Stimulated activated CD4-positive, alpha-beta T cell treated with anti-CD3 and anti-CD28 coated beads, Interleukin-1b, Interleukin-23, amount 100 ng/mL, for 4 hours (primary cell): ENCODE measurements at regions not wholly inside any gene's neighbourhood (a gene's known extent, or its start where the extent isn't known, plus 50 kb on each side); places are given as distances from the start of the nearest gene placed in this dataset.

Source experiments
- DNase-seq, 2 donors: peaks; one replicate each; pipeline ENCODE4 v3.0.0-alpha.2; 2020; ENCODE audit warnings: low read depth in 2 of 2

DNA sequence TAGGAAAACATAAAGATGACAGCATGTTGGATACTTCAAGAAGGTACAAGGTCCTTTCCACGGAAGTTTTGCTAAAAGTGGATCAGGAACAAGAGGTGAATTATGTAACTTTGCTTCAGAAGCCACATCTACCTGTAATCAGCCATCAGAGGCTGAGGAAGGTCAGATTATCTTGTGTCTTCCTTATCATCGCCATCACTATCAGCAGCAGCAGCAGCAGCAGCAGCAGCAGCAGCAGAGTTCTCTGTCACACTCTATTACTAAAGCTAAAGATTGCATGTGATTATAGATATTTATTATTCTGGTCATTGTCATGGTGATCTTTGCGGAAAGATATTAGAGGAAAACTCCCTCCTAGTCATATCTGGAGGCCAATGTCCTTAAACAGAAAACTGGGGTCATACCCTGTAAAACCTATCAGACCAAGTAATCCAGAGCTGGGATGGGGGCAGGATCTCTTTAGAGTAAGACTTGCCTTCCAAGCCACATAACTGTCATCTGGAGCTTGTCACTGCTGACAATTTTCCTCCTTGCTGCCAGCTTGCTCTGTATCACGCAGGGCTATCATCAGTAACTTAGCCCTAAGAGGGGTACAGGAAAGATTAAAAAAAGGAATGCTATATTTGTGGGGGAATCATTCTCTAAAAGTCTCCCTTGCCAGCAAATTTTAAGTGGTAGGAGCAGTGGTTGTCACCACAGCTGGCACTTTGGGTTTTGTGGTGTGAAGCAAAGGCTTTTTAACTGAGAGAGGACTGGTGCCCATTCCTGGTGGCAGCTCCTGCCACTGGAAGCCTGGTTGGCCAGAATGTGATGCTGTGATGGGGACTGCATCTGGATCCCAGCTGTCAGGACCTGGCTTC, 130.9 kb upstream of the RASGRP1 start:
- DNase-seq, result no peak

DNA sequence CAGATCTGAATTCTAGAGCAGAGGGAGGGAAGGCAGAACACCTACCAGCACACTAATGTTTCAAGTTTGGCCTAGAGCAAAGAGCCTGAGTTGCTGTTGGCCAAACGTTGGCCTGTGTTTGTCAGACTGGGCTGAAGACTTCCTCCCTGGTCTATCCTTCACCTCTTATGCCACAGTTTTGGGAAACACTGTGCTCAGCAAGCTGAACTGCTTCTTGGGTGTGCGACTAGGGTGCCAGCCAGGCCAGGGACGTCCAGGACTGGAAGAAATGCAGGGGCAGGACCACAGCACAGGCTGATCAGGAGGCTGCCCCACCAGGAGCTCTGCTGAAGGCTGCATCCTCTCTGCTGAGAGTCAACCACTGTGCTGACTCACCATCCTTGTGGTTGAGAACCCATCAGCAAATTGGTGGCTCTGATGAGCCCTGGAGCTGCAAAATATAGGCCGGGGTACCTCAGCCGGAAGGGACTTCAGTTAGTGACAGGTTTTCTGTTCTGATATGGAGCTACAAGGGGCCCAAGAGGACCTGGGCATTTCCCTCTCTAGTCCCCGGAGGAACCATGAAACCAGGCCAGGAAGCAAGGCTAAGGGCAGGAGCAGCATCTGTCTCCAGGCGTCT, 131.6 kb upstream of the RASGRP1 start:
- DNase-seq, result peak; percentile 32 to 50

- DNase-seq, result no peak
These were observed 132.3 kb upstream of the RASGRP1 start for GRCh38 chr15:38696790-38697495.

DNA sequence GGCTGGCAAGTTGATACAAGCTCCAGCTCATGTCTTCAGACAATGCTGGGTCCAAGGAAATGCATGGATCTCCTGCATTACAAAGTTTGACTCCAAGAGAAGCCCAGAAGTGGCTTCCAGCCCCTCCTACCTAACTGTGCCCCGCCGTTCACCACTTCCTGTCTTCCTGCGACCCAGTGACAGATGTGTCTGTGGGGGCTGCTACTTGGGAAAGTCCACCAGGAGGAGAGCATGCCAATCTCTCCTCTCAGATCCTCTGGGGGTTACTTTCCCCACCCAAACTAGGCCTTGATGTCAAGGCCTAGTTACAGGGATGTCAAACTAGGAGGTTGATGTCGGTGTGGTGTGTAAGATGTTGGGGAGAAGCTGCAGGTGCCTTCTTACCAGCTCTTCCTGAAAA, 133.6 kb upstream of the RASGRP1 start:
- DNase-seq, result no peak

DNA sequence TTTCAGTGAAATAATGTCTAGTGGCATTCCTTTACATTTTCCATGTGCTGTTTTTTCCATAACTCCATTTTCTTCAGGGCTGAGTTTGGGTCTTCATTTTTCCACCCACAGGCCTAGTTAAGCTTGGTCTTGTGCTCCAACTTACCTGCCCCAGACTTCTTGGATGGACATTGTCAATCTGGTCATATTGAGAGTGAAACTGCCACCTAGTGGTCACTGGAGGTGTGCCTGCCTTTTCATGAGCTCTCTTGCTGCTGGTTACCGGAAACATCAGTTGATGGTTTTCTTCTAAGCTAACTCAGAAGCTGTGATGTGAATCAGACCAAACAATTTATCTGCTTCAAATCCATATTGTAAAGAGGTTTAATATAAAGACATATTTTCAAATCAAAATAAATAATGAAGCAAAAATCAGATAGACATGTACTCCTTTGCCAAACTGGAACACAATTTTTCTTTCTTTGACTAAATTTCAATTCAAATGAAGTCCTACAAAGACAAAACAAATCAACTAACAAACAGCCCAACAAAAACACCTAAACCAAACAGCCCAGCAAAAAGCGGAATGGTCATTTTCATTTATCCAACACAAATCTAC, 135.1 kb upstream of the RASGRP1 start:
- DNase-seq, result peak; percentile 31 to 68

- no peak for DNase-seq
These were observed 136.5 kb upstream of the RASGRP1 start for GRCh38 chr15:38701149-38701548.

- DNase-seq, result no peak
These were observed 137.7 kb upstream of the RASGRP1 start for GRCh38 chr15:38702178-38702912.

DNA sequence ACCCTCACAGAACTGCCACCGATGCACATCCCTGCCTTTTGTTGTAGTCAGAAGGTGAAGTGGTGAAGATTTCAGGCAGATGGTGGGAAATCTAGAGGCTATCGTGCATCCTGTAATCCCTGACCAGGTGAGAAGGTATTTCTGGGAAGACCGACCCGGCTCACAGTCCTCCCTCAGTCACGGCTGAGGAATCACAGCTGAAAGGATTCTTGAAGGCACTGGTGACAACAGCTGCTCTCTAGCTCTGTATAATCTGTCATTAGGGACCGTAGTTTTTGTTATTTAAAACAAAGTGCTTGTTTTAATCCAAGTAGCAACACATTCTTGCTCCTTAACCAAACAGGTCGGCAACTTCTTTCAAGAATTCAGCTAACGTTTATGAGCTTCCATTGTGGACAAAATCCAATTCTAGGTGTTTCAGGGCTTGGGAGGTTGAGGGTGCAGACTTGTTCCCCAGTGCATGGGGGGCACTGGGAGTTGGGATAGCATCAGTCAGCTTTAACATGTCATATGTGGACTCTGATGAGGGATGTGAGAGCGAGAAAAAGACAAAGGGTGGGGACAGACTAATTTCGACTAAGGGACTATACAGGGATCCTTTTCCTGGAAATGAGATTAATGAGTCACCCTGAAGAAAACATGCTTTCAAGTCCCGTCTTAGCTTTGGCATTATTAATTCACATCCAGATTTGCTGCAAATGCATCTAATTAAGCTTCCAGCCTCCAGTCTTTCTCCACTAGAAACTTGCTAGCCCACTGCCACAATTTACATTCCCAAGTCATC, 141.0 kb upstream of the RASGRP1 start:
- no peak for DNase-seq

DNA sequence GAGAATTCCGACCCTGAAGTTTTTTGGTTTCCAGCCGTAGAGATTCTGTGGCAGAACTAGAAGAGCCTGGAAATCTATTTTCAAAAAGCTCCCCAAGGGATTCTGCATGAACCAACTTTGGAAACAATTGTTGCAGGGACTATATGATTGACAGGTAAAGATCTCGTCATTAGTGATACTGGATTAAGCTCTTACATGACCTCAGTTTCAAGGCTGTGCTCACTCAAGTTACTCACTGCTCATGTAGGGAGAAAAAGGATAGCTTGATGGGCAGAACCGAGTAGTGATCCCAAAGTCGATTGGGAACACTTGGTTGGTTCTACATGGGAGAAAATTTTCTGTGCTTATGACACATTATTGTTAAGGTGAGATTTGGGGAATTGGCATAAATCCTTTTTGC, 142.3 kb upstream of the RASGRP1 start:
- DNase-seq, result no peak

DNA sequence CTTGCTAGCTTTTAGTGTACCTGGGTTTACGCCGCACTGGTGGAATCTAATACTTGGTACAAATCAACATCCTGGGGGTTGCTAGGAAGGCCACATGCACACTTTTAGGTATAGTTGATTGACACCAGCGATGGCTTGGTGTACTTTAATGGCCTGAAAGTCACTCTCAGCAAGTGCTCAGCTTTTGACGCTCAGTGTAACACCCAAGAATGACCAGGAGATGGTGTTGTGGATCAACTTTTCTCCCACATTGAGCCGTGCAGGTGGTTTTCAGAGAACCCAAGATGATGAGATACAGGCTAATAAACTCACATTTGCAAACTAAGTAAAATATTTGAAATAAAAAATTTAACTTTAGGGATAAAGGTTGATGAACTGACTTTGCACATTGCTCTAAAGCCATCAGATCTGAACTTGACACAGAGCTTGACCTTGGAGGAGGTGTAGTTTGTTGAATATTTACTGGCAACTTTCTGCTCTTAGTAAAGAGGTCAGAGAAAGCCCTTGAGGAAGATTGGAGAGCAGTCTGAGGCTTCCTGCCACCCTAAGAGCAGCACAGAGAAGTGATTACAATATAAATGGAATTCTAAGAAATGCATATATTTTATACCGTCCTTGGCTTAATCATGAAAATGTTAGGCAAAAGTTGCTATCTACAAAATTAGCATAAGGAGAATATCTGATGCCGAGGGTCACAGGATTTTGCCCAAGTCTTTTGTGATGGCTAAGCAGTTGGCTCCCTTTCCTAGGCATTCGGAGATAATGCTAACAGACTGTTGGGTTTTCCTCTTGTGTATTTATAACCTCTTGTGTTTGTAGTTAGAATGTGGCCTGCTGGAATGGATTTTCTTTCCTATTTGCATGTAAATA, 143.4 kb upstream of the RASGRP1 start:
- DNase-seq, result no peak

GRCh38 chr15:38708672-38709180, 144.1 kb upstream of the RASGRP1 start:
- no peak for DNase-seq

DNA sequence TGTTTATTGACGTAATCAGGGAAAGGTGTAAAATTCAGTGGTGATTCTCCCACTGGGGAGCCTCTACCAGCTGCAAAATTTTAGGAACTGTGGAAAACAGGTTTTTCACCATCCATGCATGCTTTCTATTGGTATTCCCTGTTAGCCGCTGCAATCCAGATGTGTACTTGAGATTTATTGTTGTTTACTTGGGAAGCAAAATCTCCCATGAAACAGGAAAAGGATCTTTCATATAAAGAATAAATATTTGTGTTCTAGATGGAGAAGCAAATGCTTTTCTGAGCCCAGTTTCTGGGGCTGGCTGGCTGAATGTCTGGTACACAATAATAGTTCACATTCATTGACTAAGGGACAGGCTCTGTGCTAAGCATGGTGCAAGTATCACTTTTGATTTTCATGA, 144.6 kb upstream of the RASGRP1 start:
- no peak for DNase-seq

- no peak for DNase-seq
These were observed 149.9 kb upstream of the RASGRP1 start for GRCh38 chr15:38714309-38715072.

DNA sequence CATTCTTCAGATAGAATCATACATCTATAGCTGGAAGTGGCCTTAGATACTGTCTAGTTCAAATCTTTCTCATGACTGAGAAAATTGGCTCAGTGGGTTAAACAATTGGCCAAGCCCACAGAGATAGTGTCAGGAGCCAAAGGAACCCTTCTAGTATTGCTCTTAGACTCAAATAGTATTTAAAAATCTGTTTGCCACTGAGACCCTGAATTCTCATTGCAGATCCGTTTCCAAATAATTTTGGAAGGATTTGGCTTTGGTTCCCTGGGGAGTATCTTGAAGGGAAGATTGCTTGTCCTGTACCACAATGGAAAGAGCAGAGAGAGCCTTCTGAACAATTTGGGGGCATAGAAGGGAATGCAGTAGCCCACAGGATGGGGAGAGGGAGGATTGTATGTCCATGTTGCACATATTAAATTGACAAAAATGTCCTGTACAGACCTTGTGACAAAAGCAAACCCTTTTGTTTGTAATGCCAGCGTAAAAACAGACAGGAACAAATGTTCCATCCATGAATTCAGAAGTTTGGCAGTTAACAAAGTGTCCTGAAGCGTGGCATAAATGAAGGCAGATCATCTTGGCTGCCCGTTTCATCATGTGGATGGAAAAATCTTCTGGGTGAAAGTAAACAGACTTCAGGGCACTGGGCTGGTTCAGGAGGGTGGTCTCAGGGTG, 156.4 kb upstream of the RASGRP1 start:
- no peak for DNase-seq

- DNase-seq, result no peak
These were observed 156.9 kb upstream of the RASGRP1 start for GRCh38 chr15:38721568-38721945.

- DNase-seq, result no peak
These were observed 157.6 kb upstream of the RASGRP1 start for GRCh38 chr15:38722236-38722635.

GRCh38 chr15:38724827-38725226, 160.2 kb upstream of the RASGRP1 start:
- no peak for DNase-seq

- no peak for DNase-seq
These were observed 161.6 kb upstream of the RASGRP1 start for GRCh38 chr15:38726187-38726586.
